Kidney (tissue), 13 donors: ENCODE measurements at regions not wholly inside any gene's neighbourhood (a gene's known extent, or its start where the extent isn't known, plus 50 kb on each side); places are given as distances from the start of the nearest gene placed in this dataset.

Experiments
- DNase-seq, 5 donors: peaks; one replicate each; pipeline ENCODE4 v3.0.0-alpha.2; 2013 to 2020
- FAIRE-seq: peaks from 2 replicates; lab custom pipeline; 2012; peaks lifted over from hg19 to GRCh38; lab: Jason Lieb, UNC
- H3K27ac ChIP-seq, 2 donors: one replicate each; pipeline ENCODE4 v1.7.0; 2013; ENCODE audit warnings: low read depth in 2 of 2, low read length in 2 of 2, inconsistent platforms in 1 of 2
- H3K27me3 ChIP-seq: one replicate; pipeline ENCODE4 v1.7.1; 2013; ENCODE audit warnings: low read length, inconsistent platforms; ENCODE audit not compliant: control insufficient read depth, insufficient read depth
- H3K36me3 ChIP-seq, 3 donors: one replicate each; pipeline versions ENCODE4 v1.7.0 to v1.7.1; 2013; ENCODE audit warnings: low read length in 3 of 3, control low read depth in 1 of 3, inconsistent platforms in 1 of 3; ENCODE audit not compliant: insufficient read depth in 3 of 3, control insufficient read depth in 2 of 3
- H3K4me1 ChIP-seq, 3 donors: one replicate each; pipeline versions ENCODE4 v1.7.0 to v1.7.1; 2013; ENCODE audit warnings: low read length in 3 of 3, inconsistent platforms in 1 of 3, low read depth in 1 of 3; ENCODE audit not compliant: control insufficient read depth in 2 of 3, insufficient read depth in 2 of 3
- H3K4me3 ChIP-seq, 3 donors: one replicate each; pipeline versions ENCODE4 v1.7.0 to v1.8.1; 2013; ENCODE audit warnings: low read length in 3 of 3, control low read depth in 1 of 3, inconsistent platforms in 1 of 3
- H3K9ac ChIP-seq, 3 donors: one replicate each; pipeline versions ENCODE4 v1.7.0 to v1.7.1; 2013; ENCODE audit warnings: low read length in 3 of 3, control low read depth in 1 of 3, inconsistent platforms in 1 of 3
- H3K9me3 ChIP-seq, 3 donors: one replicate each; pipeline versions ENCODE4 v1.7.0 to v1.7.1; 2013; ENCODE audit warnings: low read length in 3 of 3, control low read depth in 1 of 3, inconsistent platforms in 1 of 3; ENCODE audit not compliant: control insufficient read depth in 2 of 3, insufficient read depth in 1 of 3
- CTCF ChIP-seq: IDR thresholded peaks from 3 replicates; pipeline ENCODE4 v1.5.1; 2012; ENCODE audit warnings: mild to moderate bottlenecking, moderate library complexity, borderline replicate concordance; ENCODE audit not compliant: insufficient read depth; ENCODE audit errors: extremely low read depth
- intact Hi-C: fragments of 100-400 bp; cut with DNase I; formaldehyde crosslinking; loops from one replicate; pipeline ENCODE4 v1.11.1; 2022
- donor health status: control.
- donor health status: control.
- donor health status: control.
- donor health status: control.
- donor health status: control.
- donor health status: DM: yes; HTN: yes; CAD: no.
- donor health status: Normal renal cell carcinoma (clear cell type).

GRCh38 chr2:153227981-153228380 is 250.6 kb downstream of the RPRM start:
- no peak for FAIRE-seq
- Histone ChIP-seq H3K36me3 (no peaks in the 10 kb centered on the region), H3K27ac (no peak overlapping the region), H3K4me1 (no peaks in the 10 kb centered on the region), H3K27me3 (no peaks in the 10 kb centered on the region), H3K9me3 (no peaks in the 10 kb centered on the region), H3K9ac (no peak overlapping the region), H3K4me3 (no peak overlapping the region)
- TF ChIP-seq CTCF: no peak
- intact Hi-C loops: no loop called here
- no peak for DNase-seq

GRCh38 chr2:153222231-153223165 is 256.1 kb downstream of the RPRM start:
- Histone ChIP-seq H3K9me3 (no peaks in the 10 kb centered on the region), H3K4me3 (no peak overlapping the region), H3K4me1 (no peaks in the 10 kb centered on the region), H3K9ac (no peak overlapping the region), H3K36me3 (no peaks in the 10 kb centered on the region), H3K27ac (no peak overlapping the region), H3K27me3 (no peaks in the 10 kb centered on the region)
- intact Hi-C loops: no loop called here
- DNase-seq (peak in 1 of 5 donors; percentile 64), FAIRE-seq (no peak)
- no peak for TF ChIP-seq CTCF

- no peak for TF ChIP-seq CTCF
- FAIRE-seq (no peak), DNase-seq (peak in 1 of 5 donors; percentile 41)
- Histone ChIP-seq H3K4me3 (no peak overlapping the region), H3K9me3 (no peaks in the 10 kb centered on the region), H3K36me3 (no peaks in the 10 kb centered on the region), H3K27me3 (no peaks in the 10 kb centered on the region), H3K4me1 (no peaks in the 10 kb centered on the region), H3K9ac (no peak overlapping the region), H3K27ac (no peak overlapping the region)
- intact Hi-C loops: no loop called here
These were observed 257.1 kb downstream of the RPRM start for GRCh38 chr2:153221506-153221905.
